NB4 (cell line): ENCODE measurements at regions not wholly inside any gene's neighbourhood (a gene's known extent, or its start where the extent isn't known, plus 50 kb on each side); places are given as distances from the start of the nearest gene placed in this dataset.

Source experiments
- DNase-seq: peaks from one replicate; pipeline ENCODE4 v3.0.0; 2010; ENCODE audit warnings: low read depth
- H3K4me3 ChIP-seq: one replicate; pipeline ENCODE4 v1.5.1; 2011; ENCODE audit warnings: mild to moderate bottlenecking, low read depth, low read length, moderate library complexity
- CTCF ChIP-seq: IDR thresholded peaks from one replicate; pipeline ENCODE4 v1.5.1; 2012; ENCODE audit warnings: low read depth, low read length
- MAX ChIP-seq: IDR thresholded peaks from 2 replicates; pipeline ENCODE4 v1.6.1; 2011; ENCODE audit warnings: low read depth, low read length
- MYC ChIP-seq: IDR thresholded peaks from 2 replicates; pipeline ENCODE4 v1.6.1; 2011; ENCODE audit warnings: low read depth, low read length
- POLR2A ChIP-seq: IDR thresholded peaks from 2 replicates; pipeline ENCODE4 v1.6.1; 2011; ENCODE audit warnings: mild to moderate bottlenecking; ENCODE audit not compliant: insufficient read length; ENCODE audit errors: extremely low read depth

GRCh38 chr2:31726457-31726856 lies 145.7 kb upstream of the SRD5A2 start:
- DNase-seq, result no peak
- H3K4me3 ChIP-seq, result no peak overlapping the region
- TF ChIP-seq MYC, result no peak
- no peak for TF ChIP-seq MAX
- TF ChIP-seq POLR2A, result no peak
- TF ChIP-seq CTCF, result no peak

- no peak for TF ChIP-seq CTCF
- TF ChIP-seq POLR2A, result no peak
- TF ChIP-seq MAX, result no peak
- DNase-seq, result no peak
- H3K4me3 ChIP-seq, result no peak overlapping the region
These were observed 144.7 kb upstream of the SRD5A2 start for GRCh38 chr2:31725444-31725843.

GRCh38 chr2:31711737-31712136 lies 131.0 kb upstream of the SRD5A2 start:
- TF ChIP-seq POLR2A, result no peak
- TF ChIP-seq CTCF, result no peak
- TF ChIP-seq MAX, result no peak
- H3K4me3 ChIP-seq, result no peak overlapping the region
- DNase-seq, result no peak

GRCh38 chr2:31710121-31710520 lies 129.4 kb upstream of the SRD5A2 start:
- TF ChIP-seq POLR2A, result no peak
- TF ChIP-seq CTCF, result no peak
- no peak for TF ChIP-seq MYC
- no peak for TF ChIP-seq MAX
- no peak overlapping the region for H3K4me3 ChIP-seq

GRCh38 chr2:31707992-31708391 lies 127.3 kb upstream of the SRD5A2 start:
- no peak overlapping the region for H3K4me3 ChIP-seq
- TF ChIP-seq POLR2A (no peak), MAX (no peak), MYC (no peak), CTCF (no peak)
- DNase-seq, result no peak

More at GRCh38 chr2:31710121-31710520, 129.4 kb upstream of the SRD5A2 start:
- DNase-seq, result no peak

- DNase-seq, result no peak
- TF ChIP-seq MYC (no peak), POLR2A (no peak), MAX (no peak), CTCF (no peak)
These were observed 123.9 kb upstream of the SRD5A2 start for GRCh38 chr2:31704561-31705212.

More at GRCh38 chr2:31704561-31705212, 123.9 kb upstream of the SRD5A2 start:
- H3K4me3 ChIP-seq, result no peak overlapping the region
